ENCODE measurements at regions not wholly inside any gene's neighbourhood (a gene's known extent, or its start where the extent isn't known, plus 50 kb on each side); places are given as distances from the start of the nearest gene placed in this dataset.
"Not testable (repeated sequence)": the region's sequence is repeated elsewhere in the genome, so short reads cannot be mapped to it uniquely, and the experiment has no call there.

GRCh38 chr6:152811785-152812184 is 61.2 kb downstream of the VIP start:
- no peaks in the 10 kb centered on the region for H3K36me3 Mint-ChIP-seq (ENCODE audit: low read depth)
- no peak overlapping the region for H3K4me3 Mint-ChIP-seq
- no peak overlapping the region for H3K27ac Mint-ChIP-seq
- no peak for ATAC-seq
- peaks cover 23% of the 10 kb centered on the region for H3K27me3 Mint-ChIP-seq
- H3K9me3 ChIP-seq (ENCODE audit: control insufficient read depth, low read length, poor library complexity, severe bottlenecking): no peaks in the 10 kb centered on the region
- no peak for DNase-seq
- no peaks in the 10 kb centered on the region for H3K4me1 Mint-ChIP-seq

GRCh38 chr6:152815230-152815872 is 64.8 kb downstream of the VIP start:
- H3K4me3 Mint-ChIP-seq: no peak overlapping the region
- no peak for ATAC-seq
- H3K9me3 ChIP-seq (ENCODE audit: control insufficient read depth, low read length, poor library complexity, severe bottlenecking): no peaks in the 10 kb centered on the region
- peaks cover 24% of the 10 kb centered on the region for H3K27me3 Mint-ChIP-seq
- no peaks in the 10 kb centered on the region for H3K36me3 Mint-ChIP-seq (ENCODE audit: low read depth)
- DNase-seq: no peak
- no peaks in the 10 kb centered on the region for H3K4me1 Mint-ChIP-seq
- H3K27ac Mint-ChIP-seq: no peak overlapping the region

DNA sequence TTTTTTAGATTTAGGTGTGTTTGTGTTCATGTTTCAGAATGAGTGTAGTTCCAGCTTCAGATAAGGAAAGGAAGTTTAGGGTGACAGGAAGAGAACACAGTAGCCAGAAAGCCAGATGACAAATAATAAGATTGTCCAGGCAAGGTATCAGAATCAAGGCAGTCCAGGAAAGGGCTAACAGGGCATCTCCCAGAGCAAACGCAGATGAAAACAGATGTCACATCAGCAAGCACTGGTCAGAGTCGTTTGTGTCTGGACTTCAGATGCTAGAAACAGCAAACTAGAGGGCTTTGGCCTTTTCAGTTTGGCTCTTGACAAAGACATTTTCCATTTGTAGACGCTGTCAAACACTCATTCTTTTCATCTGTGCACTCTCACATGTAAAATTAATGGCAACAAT is 65.5 kb downstream of the VIP start:
- ATAC-seq (no peak), DNase-seq (no peak)
- no peaks in the 10 kb centered on the region for H3K4me1 Mint-ChIP-seq
- H3K9me3 ChIP-seq (ENCODE audit: control insufficient read depth, low read length, poor library complexity, severe bottlenecking): no peaks in the 10 kb centered on the region
- H3K27me3 Mint-ChIP-seq: peaks cover 24% of the 10 kb centered on the region
- no peak overlapping the region for H3K4me3 Mint-ChIP-seq
- no peak overlapping the region for H3K27ac Mint-ChIP-seq
- H3K36me3 Mint-ChIP-seq (ENCODE audit: low read depth): no peaks in the 10 kb centered on the region

DNA sequence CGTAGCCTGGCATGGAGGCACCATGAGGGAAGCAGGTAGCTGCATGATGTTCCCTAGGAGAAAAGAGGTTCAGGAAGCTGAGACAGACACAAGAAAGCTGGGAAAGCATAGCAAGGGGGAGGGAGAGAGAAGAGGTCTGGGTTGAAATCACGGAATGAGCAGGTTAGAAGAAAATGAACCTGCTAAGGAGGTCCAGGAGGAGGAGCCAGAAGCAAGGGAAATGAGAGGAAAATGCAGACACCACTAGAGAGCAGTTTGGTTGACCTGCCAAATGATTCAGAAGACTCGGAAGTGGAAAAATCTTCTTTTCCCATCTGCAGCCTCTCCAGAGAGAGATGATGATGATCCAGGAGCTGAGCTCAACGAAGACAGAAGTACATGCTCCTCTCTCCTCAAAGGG is 70.9 kb downstream of the VIP start:
- Mint-ChIP-seq H3K27me3 (peaks cover 13% of the 10 kb centered on the region), H3K27ac (no peak overlapping the region), H3K4me3 (no peak overlapping the region), H3K36me3 (ENCODE audit: low read depth) (no peaks in the 10 kb centered on the region), H3K4me1 (peaks cover 4% of the 10 kb centered on the region)
- ATAC-seq (no peak), DNase-seq (no peak)
- H3K9me3 ChIP-seq (ENCODE audit: control insufficient read depth, low read length, poor library complexity, severe bottlenecking): no peaks in the 10 kb centered on the region

DNA sequence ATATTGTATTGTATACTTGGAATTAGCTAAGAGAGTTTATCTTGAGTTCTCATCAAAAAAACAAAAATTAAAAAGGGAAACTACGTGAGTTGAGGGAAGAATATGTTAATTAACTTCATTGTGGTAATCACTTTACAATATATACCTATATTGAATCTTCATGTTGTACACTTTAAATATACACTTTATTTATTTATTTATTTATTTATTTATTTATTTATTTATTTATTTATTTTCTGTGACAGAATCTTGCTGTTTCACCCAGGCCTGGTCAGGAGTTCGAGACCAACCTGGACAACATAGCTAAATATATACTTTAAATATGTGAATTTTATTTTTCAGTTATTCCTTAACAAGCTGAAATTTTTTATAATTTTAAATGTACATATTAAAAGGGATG is 74.1 kb downstream of the VIP start:
- no peak overlapping the region for H3K27ac Mint-ChIP-seq
- peaks cover 4% of the 10 kb centered on the region for H3K4me1 Mint-ChIP-seq
- H3K9me3 ChIP-seq (ENCODE audit: control insufficient read depth, low read length, poor library complexity, severe bottlenecking): no peaks in the 10 kb centered on the region
- no peak overlapping the region for H3K4me3 Mint-ChIP-seq
- peaks cover 6% of the 10 kb centered on the region for H3K27me3 Mint-ChIP-seq
- DNase-seq (no peak), ATAC-seq (no peak)
- H3K36me3 Mint-ChIP-seq (ENCODE audit: low read depth): no peaks in the 10 kb centered on the region

DNA sequence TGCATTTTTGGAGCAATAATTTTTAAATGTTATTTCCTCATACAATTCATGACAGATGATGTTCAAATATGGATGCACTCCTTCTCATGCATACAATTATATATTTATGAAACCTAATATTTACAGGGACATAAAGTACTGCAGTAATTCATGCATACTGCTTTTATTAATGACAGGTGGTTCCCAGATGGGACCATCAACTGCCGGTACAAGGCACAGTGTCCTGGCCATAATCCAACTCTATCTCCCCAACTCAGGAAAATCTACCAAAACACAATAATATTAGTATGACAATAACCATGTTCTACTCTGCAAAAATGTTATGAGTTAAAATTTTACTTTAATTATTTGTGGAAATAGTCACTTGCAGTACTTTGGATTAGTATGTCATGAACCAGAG is 77.8 kb downstream of the VIP start:
- DNase-seq (no peak), ATAC-seq (no peak)
- H3K9me3 ChIP-seq (ENCODE audit: control insufficient read depth, low read length, poor library complexity, severe bottlenecking): no peaks in the 10 kb centered on the region
- H3K27me3 Mint-ChIP-seq: no peaks in the 10 kb centered on the region
- H3K36me3 Mint-ChIP-seq (ENCODE audit: low read depth): no peaks in the 10 kb centered on the region
- H3K27ac Mint-ChIP-seq: no peak overlapping the region
- H3K4me3 Mint-ChIP-seq: no peak overlapping the region
- H3K4me1 Mint-ChIP-seq: peaks cover 2% of the 10 kb centered on the region

DNA sequence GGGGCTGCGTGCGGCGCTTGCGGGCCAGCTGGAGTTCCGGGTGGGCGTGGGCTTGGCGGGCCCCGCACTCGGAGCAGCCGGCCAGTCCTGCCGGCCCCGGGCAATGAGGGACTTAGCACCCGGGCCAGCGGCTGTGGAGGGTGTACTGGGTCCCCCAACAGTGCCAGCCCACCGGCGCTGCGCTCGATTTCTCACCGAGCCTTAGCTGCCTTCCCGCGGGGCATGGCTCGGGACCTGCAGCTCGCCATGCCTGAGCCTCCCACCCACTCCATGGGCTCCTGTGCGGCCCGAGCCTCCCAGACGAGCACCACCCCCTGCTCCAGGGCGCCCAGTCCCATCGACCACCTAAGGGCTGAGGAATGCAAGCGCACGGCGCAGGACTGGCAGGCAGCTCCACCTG is 83.8 kb downstream of the VIP start:
- not testable (repeated sequence) for ATAC-seq

GRCh38 chr6:152836523-152836922 is 85.9 kb downstream of the VIP start:
- no peaks in the 10 kb centered on the region for H3K36me3 Mint-ChIP-seq (ENCODE audit: low read depth)
- no peak overlapping the region for H3K27ac Mint-ChIP-seq
- H3K4me1 Mint-ChIP-seq: no peaks in the 10 kb centered on the region
- no peaks in the 10 kb centered on the region for H3K9me3 ChIP-seq (ENCODE audit: control insufficient read depth, low read length, poor library complexity, severe bottlenecking)
- H3K27me3 Mint-ChIP-seq: peaks cover 14% of the 10 kb centered on the region
- ATAC-seq (no peak), DNase-seq (no peak)
- no peak overlapping the region for H3K4me3 Mint-ChIP-seq

More for the DNA sequence above, 83.8 kb downstream of the VIP start:
- not testable (repeated sequence) for H3K4me1 Mint-ChIP-seq; H3K4me3 Mint-ChIP-seq; H3K9me3 ChIP-seq (ENCODE audit: control insufficient read depth, low read length, poor library complexity, severe bottlenecking); H3K27ac Mint-ChIP-seq; DNase-seq; H3K36me3 Mint-ChIP-seq (ENCODE audit: low read depth)
- peaks cover 14% of the 10 kb centered on the region for H3K27me3 Mint-ChIP-seq

DNA sequence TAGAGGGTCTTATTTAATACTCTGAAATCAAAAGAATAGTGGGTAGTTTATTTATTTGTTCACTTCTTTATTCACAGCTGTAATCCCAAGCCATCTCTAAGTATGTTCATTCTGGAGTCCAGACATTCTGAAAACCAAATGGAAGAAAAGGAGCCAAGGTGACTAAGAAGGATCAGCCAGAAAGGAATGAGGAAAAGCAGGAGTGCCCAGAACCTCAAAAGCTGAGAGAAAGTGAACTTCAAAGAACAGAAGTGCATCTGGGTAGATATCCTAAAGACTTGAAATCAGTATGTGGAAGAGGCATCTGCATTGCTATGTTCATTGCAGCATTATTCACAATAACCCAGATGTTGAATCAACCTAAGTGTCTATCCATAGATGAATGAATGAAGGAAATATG is 94.8 kb downstream of the VIP start:
- H3K4me3 Mint-ChIP-seq: no peak overlapping the region
- H3K36me3 Mint-ChIP-seq (ENCODE audit: low read depth): no peaks in the 10 kb centered on the region
- no peaks in the 10 kb centered on the region for H3K4me1 Mint-ChIP-seq
- no peaks in the 10 kb centered on the region for H3K9me3 ChIP-seq (ENCODE audit: control insufficient read depth, low read length, poor library complexity, severe bottlenecking)
- H3K27me3 Mint-ChIP-seq: no peaks in the 10 kb centered on the region
- H3K27ac Mint-ChIP-seq: no peak overlapping the region
- no peak for DNase-seq
- ATAC-seq: no peak

GRCh38 chr6:152846825-152847224 is 96.2 kb downstream of the VIP start:
- H3K36me3 Mint-ChIP-seq (ENCODE audit: low read depth): no peaks in the 10 kb centered on the region
- H3K9me3 ChIP-seq (ENCODE audit: control insufficient read depth, low read length, poor library complexity, severe bottlenecking): no peaks in the 10 kb centered on the region
- no peak overlapping the region for H3K27ac Mint-ChIP-seq
- ATAC-seq (no peak), DNase-seq (no peak)
- no peak overlapping the region for H3K4me3 Mint-ChIP-seq
- H3K4me1 Mint-ChIP-seq: no peaks in the 10 kb centered on the region
- peaks cover under 1% of the 10 kb centered on the region for H3K27me3 Mint-ChIP-seq

DNA sequence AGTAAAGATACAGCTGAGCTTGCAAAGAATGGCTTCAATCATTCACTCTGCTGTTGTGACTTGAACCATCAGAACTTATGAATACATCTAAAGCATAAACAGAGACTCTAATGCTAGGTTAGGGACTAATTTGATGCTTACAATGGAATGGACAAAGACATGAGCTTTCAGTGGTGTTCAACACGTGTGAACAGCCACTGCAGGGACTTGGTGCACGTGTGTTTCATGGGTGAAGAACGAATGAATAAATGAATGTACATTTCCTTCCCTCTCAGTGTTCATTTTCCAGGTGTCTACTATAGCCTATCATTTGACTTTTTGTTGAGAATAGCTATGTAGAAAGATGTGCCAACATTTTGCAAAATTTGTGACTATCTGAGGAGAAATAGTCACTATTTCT is 98.3 kb downstream of the VIP start:
- Mint-ChIP-seq H3K27ac (no peak overlapping the region), H3K27me3 (peaks cover 19% of the 10 kb centered on the region), H3K36me3 (ENCODE audit: low read depth) (no peaks in the 10 kb centered on the region), H3K4me3 (no peak overlapping the region), H3K4me1 (no peaks in the 10 kb centered on the region)
- H3K9me3 ChIP-seq (ENCODE audit: control insufficient read depth, low read length, poor library complexity, severe bottlenecking): no peaks in the 10 kb centered on the region
- no peak for DNase-seq
- no peak for ATAC-seq

GRCh38 chr6:152854086-152854795 is 103.6 kb downstream of the VIP start:
- Mint-ChIP-seq H3K36me3 (ENCODE audit: low read depth) (no peaks in the 10 kb centered on the region), H3K4me3 (no peak overlapping the region), H3K27me3 (peaks cover 25% of the 10 kb centered on the region), H3K4me1 (peaks cover 4% of the 10 kb centered on the region), H3K27ac (no peak overlapping the region)
- H3K9me3 ChIP-seq (ENCODE audit: control insufficient read depth, low read length, poor library complexity, severe bottlenecking): no peaks in the 10 kb centered on the region
- ATAC-seq: no peak
- DNase-seq: no peak

- Mint-ChIP-seq H3K4me1 (peaks cover 6% of the 10 kb centered on the region), H3K27me3 (peaks cover 35% of the 10 kb centered on the region), H3K4me3 (no peak overlapping the region), H3K36me3 (ENCODE audit: low read depth) (peaks cover 2% of the 10 kb centered on the region), H3K27ac (no peak overlapping the region)
- no peaks in the 10 kb centered on the region for H3K9me3 ChIP-seq (ENCODE audit: control insufficient read depth, low read length, poor library complexity, severe bottlenecking)
- DNase-seq: no peak
- no peak for ATAC-seq
Measured at GRCh38 chr6:152858141-152858540, 107.5 kb downstream of the VIP start.

- H3K27me3 Mint-ChIP-seq: peaks cover 29% of the 10 kb centered on the region
- DNase-seq (no peak), ATAC-seq (no peak)
- H3K4me1 Mint-ChIP-seq: peaks cover 6% of the 10 kb centered on the region
- no peaks in the 10 kb centered on the region for H3K9me3 ChIP-seq (ENCODE audit: control insufficient read depth, low read length, poor library complexity, severe bottlenecking)
- H3K27ac Mint-ChIP-seq: peak overlapping the region; percentile 35
- H3K36me3 Mint-ChIP-seq (ENCODE audit: low read depth): peaks cover 2% of the 10 kb centered on the region
- no peak overlapping the region for H3K4me3 Mint-ChIP-seq
Measured at GRCh38 chr6:152859225-152859624, 108.6 kb downstream of the VIP start.
